Stimulated activated memory B cell treated with anti-CD40 and anti-IgM and Interleukin-4, amounts not matched to agents 10 μg/mL and 1 μg/mL and 100 μg/mL, for 72 hours (primary cell): ENCODE measurements at regions not wholly inside any gene's neighbourhood (a gene's known extent, or its start where the extent isn't known, plus 50 kb on each side); places are given as distances from the start of the nearest gene placed in this dataset.
"Not testable (repeated sequence)": the region's sequence is repeated elsewhere in the genome, so short reads cannot be mapped to it uniquely, and the experiment has no call there.

Experiments
- ATAC-seq: fragments of 150-1000 bp; cut with Tn5 transposase; 2 replicates; pipeline ENCODE4 v1.10.0; 2021
- H3K27ac Mint-ChIP-seq: one replicate; pipeline ENCODE4 v1.8.0; 2022; ENCODE audit warnings: mild to moderate bottlenecking, mixed read lengths
- H3K27me3 Mint-ChIP-seq: one replicate; pipeline ENCODE4 v1.8.0; 2022; ENCODE audit warnings: mixed read lengths
- H3K36me3 Mint-ChIP-seq: one replicate; pipeline ENCODE4 v1.8.0; 2022; ENCODE audit warnings: mixed read lengths
- H3K4me1 Mint-ChIP-seq: one replicate; pipeline ENCODE4 v1.8.0; 2022; ENCODE audit warnings: mixed read lengths
- H3K4me3 Mint-ChIP-seq: one replicate; pipeline ENCODE4 v1.8.0; 2022; ENCODE audit warnings: mild to moderate bottlenecking, moderate library complexity, mixed read lengths
- H3K9me3 Mint-ChIP-seq: one replicate; pipeline ENCODE4 v1.8.0; 2022; ENCODE audit warnings: mixed read lengths

GRCh38 chrX:40938423-40938822 lies 146.8 kb upstream of the USP9X start:
- H3K9me3 Mint-ChIP-seq: no peaks in the 10 kb centered on the region
- peaks cover 4% of the 10 kb centered on the region for H3K4me1 Mint-ChIP-seq
- H3K36me3 Mint-ChIP-seq: no peaks in the 10 kb centered on the region
- H3K27ac Mint-ChIP-seq: no peak overlapping the region
- no peak for ATAC-seq
- H3K4me3 Mint-ChIP-seq: no peak overlapping the region
- no peaks in the 10 kb centered on the region for H3K27me3 Mint-ChIP-seq

GRCh38 chrX:40943093-40943641 lies 142.1 kb upstream of the USP9X start:
- Mint-ChIP-seq H3K4me3 (no peak overlapping the region), H3K36me3 (no peaks in the 10 kb centered on the region), H3K4me1 (no peaks in the 10 kb centered on the region), H3K27ac (no peak overlapping the region), H3K9me3 (no peaks in the 10 kb centered on the region), H3K27me3 (no peaks in the 10 kb centered on the region)
- ATAC-seq: no peak

GRCh38 chrX:40945361-40945713 lies 139.9 kb upstream of the USP9X start:
- H3K27me3 Mint-ChIP-seq: no peaks in the 10 kb centered on the region
- H3K4me3 Mint-ChIP-seq: no peak overlapping the region
- no peak for ATAC-seq
- H3K36me3 Mint-ChIP-seq: no peaks in the 10 kb centered on the region
- no peaks in the 10 kb centered on the region for H3K9me3 Mint-ChIP-seq
- no peak overlapping the region for H3K27ac Mint-ChIP-seq
- no peaks in the 10 kb centered on the region for H3K4me1 Mint-ChIP-seq

- H3K27ac Mint-ChIP-seq: no peak overlapping the region
- peaks cover 6% of the 10 kb centered on the region for H3K4me1 Mint-ChIP-seq
Observed at GRCh38 chrX:40947276-40947675, 138.0 kb upstream of the USP9X start.

GRCh38 chrX:40949071-40949470 lies 136.2 kb upstream of the USP9X start:
- no peaks in the 10 kb centered on the region for H3K36me3 Mint-ChIP-seq
- H3K4me1 Mint-ChIP-seq: peaks cover 15% of the 10 kb centered on the region
- no peaks in the 10 kb centered on the region for H3K9me3 Mint-ChIP-seq
- ATAC-seq: no peak
- no peak overlapping the region for H3K27ac Mint-ChIP-seq
- H3K4me3 Mint-ChIP-seq: no peak overlapping the region
- no peaks in the 10 kb centered on the region for H3K27me3 Mint-ChIP-seq

More at GRCh38 chrX:40947276-40947675, 138.0 kb upstream of the USP9X start:
- Mint-ChIP-seq H3K9me3 (no peaks in the 10 kb centered on the region), H3K4me3 (no peak overlapping the region), H3K36me3 (no peaks in the 10 kb centered on the region), H3K27me3 (no peaks in the 10 kb centered on the region)
- no peak for ATAC-seq

- no peak for ATAC-seq
- H3K27me3 Mint-ChIP-seq: no peaks in the 10 kb centered on the region
- H3K9me3 Mint-ChIP-seq: no peaks in the 10 kb centered on the region
Observed at GRCh38 chrX:40950546-40950945, 134.7 kb upstream of the USP9X start.

GRCh38 chrX:40951407-40951806 lies 133.8 kb upstream of the USP9X start:
- peak overlapping the region; percentile 5 for H3K4me3 Mint-ChIP-seq
- peaks cover 15% of the 10 kb centered on the region for H3K4me1 Mint-ChIP-seq
- H3K9me3 Mint-ChIP-seq, H3K27me3 Mint-ChIP-seq, ATAC-seq, H3K36me3 Mint-ChIP-seq: not testable (repeated sequence)
- peak overlapping the region; percentile 39 for H3K27ac Mint-ChIP-seq

More at GRCh38 chrX:40950546-40950945, 134.7 kb upstream of the USP9X start:
- Mint-ChIP-seq H3K4me1 (peaks cover 15% of the 10 kb centered on the region), H3K36me3 (no peaks in the 10 kb centered on the region), H3K27ac (no peak overlapping the region), H3K4me3 (no peak overlapping the region)

- Mint-ChIP-seq H3K4me3 (peak overlapping the region; percentile 67), H3K36me3 (no peaks in the 10 kb centered on the region), H3K9me3 (no peaks in the 10 kb centered on the region), H3K27me3 (no peaks in the 10 kb centered on the region), H3K4me1 (peaks cover 15% of the 10 kb centered on the region), H3K27ac (peak overlapping the region; percentile 81)
- ATAC-seq: peak; percentile 85
Observed at GRCh38 chrX:40952855-40953254, 132.4 kb upstream of the USP9X start.

- Mint-ChIP-seq H3K27me3 (no peaks in the 10 kb centered on the region), H3K4me3 (peak overlapping the region; percentile 67), H3K9me3 (no peaks in the 10 kb centered on the region), H3K27ac (peak overlapping the region; percentile 81), H3K4me1 (peaks cover 15% of the 10 kb centered on the region), H3K36me3 (no peaks in the 10 kb centered on the region)
- ATAC-seq: peak; percentile 74
Observed at GRCh38 chrX:40953369-40953768, 131.9 kb upstream of the USP9X start.

- Mint-ChIP-seq H3K27ac (no peak overlapping the region), H3K4me1 (peaks cover 5% of the 10 kb centered on the region), H3K9me3 (no peaks in the 10 kb centered on the region), H3K27me3 (no peaks in the 10 kb centered on the region), H3K36me3 (no peaks in the 10 kb centered on the region), H3K4me3 (no peak overlapping the region)
- no peak for ATAC-seq
Observed at GRCh38 chrX:40960041-40960440, 125.2 kb upstream of the USP9X start.

- no peaks in the 10 kb centered on the region for H3K9me3 Mint-ChIP-seq
- no peaks in the 10 kb centered on the region for H3K27me3 Mint-ChIP-seq
- no peak overlapping the region for H3K27ac Mint-ChIP-seq
- peaks cover 10% of the 10 kb centered on the region for H3K4me1 Mint-ChIP-seq
- H3K36me3 Mint-ChIP-seq: no peaks in the 10 kb centered on the region
- ATAC-seq: no peak
- H3K4me3 Mint-ChIP-seq: no peak overlapping the region
Observed at GRCh38 chrX:40962793-40963407, 122.3 kb upstream of the USP9X start.

- Mint-ChIP-seq H3K36me3 (no peaks in the 10 kb centered on the region), H3K9me3 (no peaks in the 10 kb centered on the region), H3K27me3 (no peaks in the 10 kb centered on the region), H3K27ac (no peak overlapping the region), H3K4me1 (peaks cover 10% of the 10 kb centered on the region), H3K4me3 (no peak overlapping the region)
- ATAC-seq: no peak
Observed at GRCh38 chrX:40964008-40964407, 121.2 kb upstream of the USP9X start.

- ATAC-seq: no peak
- H3K9me3 Mint-ChIP-seq: no peaks in the 10 kb centered on the region
- peak overlapping the region; percentile 48 for H3K27ac Mint-ChIP-seq
- no peaks in the 10 kb centered on the region for H3K36me3 Mint-ChIP-seq
- no peak overlapping the region for H3K4me3 Mint-ChIP-seq
- H3K27me3 Mint-ChIP-seq: no peaks in the 10 kb centered on the region
- peaks cover 10% of the 10 kb centered on the region for H3K4me1 Mint-ChIP-seq
Observed at GRCh38 chrX:40964633-40965586, 120.3 kb upstream of the USP9X start.

- H3K27ac Mint-ChIP-seq: peak overlapping the region; percentile 22
- no peaks in the 10 kb centered on the region for H3K27me3 Mint-ChIP-seq
- H3K4me1 Mint-ChIP-seq: peaks cover 10% of the 10 kb centered on the region
- H3K36me3 Mint-ChIP-seq: no peaks in the 10 kb centered on the region
- H3K4me3 Mint-ChIP-seq: no peak overlapping the region
- peaks cover 2% of the 10 kb centered on the region for H3K9me3 Mint-ChIP-seq
- no peak for ATAC-seq
Observed at GRCh38 chrX:40966213-40966820, 118.9 kb upstream of the USP9X start.

- no peaks in the 10 kb centered on the region for H3K27me3 Mint-ChIP-seq
- H3K36me3 Mint-ChIP-seq: no peaks in the 10 kb centered on the region
- H3K4me3 Mint-ChIP-seq: no peak overlapping the region
- no peak for ATAC-seq
- H3K9me3 Mint-ChIP-seq: peaks cover 5% of the 10 kb centered on the region
- H3K27ac Mint-ChIP-seq: no peak overlapping the region
- peaks cover 10% of the 10 kb centered on the region for H3K4me1 Mint-ChIP-seq
Observed at GRCh38 chrX:40968180-40968579, 117.1 kb upstream of the USP9X start.
